Activated T-helper 1 cell treated with anti-CD3 and anti-CD28 coated beads, Interleukin-2, amount 50 U/mL, for 16 hours (primary cell): ENCODE measurements at regions not wholly inside any gene's neighbourhood (a gene's known extent, or its start where the extent isn't known, plus 50 kb on each side); places are given as distances from the start of the nearest gene placed in this dataset.

ENCODE experiments used
- DNase-seq, 2 donors: peaks; one replicate each; pipeline ENCODE4 v3.0.0-alpha.2; 2020; ENCODE audit warnings: low read depth in 1 of 2, low spot score in 1 of 2

DNA sequence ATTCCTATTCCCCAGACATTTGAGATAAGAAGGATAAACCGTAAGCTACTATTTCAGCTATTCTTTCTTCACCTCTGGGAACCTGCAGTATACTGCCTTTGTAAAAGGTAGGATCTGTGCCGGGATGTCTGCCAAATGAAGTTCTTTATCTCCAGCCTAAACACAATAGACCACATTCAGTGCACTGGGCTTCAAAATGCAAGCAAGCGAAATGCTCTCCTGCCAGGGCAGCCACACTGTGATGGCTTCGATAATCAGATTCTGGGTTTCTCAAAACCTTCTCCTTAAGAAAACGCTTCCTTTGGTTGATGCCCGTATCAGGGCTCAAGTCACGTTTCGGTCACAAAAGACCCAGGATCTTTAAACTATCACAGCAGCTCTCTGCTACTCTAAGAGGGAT is 299.5 kb upstream of the B3GAT1 start:
- DNase-seq, result no peak

DNA sequence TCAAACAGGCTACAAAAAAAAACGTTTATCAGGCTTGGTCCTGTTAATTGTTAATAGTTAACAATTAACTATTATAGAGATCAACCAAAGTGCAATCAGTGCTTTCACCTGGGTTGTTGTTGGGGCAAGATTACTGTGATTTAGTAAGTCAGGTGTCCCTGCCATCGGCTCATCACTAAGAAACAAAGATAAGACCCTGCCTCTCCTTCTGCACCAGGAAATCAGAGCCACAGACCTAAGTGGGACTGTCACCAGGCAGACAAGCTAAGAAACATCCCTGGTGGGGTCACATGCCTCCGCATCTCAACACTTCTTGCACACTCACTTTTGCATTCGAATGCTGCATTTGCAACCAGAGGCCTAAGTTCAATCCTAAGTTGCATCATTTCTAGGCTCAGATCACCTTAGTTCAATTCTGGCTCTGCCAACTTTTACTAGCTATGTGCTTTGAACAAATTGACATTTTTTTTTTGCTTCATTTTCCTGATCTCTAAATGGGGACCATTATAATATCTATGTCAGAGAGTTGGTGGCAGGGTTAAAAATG is 298.9 kb upstream of the B3GAT1 start:
- DNase-seq, result no peak

DNA sequence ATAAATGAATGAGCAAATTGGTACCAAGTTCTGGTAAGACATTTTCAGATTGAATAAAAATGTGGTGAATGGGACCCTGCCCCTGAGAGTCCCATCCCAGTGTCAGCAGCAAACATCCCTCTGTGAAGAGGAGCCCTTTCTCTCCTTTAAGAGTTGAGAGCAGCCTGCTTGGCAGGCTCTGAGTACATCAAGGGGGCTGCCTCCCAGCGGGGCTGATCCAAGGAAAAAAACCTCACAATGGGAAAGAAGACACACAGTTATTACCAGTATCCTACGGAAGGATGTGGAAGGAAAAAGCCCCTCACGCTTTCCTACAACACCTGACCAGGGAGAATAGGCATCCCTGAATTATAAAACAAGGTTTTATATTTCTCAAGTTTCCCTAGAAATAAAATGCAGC is 293.8 kb upstream of the B3GAT1 start:
- DNase-seq, result no peak

DNA sequence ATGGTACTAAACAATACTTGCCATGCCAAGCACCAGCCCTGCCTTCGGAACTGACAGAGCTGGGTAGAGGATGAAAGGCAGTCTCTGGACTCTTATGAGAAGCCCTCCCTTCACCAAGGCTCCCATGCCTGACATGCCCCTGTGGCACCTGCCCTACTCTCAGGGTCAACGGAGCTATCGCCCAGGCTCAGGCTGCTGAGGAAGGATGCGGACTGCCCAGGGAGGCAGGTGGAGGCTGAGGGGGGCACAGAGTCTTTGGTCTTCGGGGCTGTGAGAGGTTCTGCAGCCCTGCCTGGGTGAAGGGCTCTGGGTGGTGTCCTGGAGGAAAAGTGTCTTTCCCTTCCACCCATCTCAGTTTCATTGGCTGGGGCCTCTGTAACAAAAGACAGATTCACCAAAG is 290.8 kb upstream of the B3GAT1 start:
- DNase-seq, result no peak

DNA sequence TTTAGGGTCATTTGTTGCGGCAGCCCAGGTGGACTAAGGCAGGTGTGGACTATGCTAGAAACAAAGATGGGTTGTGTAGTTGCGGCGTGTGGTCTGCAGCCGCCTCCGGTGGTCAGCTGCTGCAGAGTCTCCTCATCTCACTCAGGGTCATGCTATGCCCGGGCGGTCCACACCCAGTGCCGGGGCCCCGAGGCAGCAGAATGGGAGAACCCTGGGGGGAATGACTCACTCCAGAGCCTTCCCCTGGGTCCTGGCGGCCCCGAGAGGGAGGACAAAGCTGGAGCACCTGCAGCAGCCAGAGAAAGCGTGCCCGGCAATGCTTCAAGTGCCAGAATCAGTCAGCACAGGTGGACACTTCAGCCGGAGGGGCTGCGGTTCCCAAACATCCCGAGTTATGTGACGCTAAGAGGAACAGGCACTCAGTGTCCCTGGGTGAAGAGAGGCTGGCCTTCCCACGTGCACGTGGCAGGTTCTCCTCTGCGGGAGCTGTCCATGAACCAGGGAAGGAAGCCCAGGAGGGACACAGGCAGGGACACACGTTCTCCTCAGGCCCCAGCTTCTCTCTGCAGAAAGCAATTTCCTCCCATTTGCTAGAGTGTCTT is 289.6 kb upstream of the B3GAT1 start:
- no peak for DNase-seq

DNA sequence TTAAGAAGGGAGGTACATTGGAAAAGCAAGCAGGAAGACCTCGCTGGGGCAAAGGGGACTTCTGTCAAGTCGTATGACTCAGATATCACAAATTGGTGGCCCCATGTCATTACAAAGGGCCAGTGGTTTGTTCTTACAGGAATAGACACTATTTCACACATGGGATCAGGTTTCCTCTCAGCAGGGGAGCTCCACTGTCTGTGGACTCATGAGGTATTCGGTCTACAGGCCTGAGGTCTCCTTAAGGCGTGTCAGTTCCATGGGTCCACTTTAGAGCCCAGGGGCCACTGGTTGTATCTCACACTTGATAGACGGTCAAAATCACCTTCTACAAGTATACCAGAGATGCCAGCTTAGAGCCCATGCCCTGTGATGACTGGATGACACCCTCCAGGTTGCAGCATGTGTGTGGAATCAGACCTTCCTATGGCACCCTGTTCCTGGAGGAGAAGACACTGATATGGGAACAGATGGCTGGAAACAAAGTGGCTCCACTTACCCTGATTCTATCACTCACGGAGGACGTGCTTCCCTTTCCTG is 288.1 kb upstream of the B3GAT1 start:
- no peak for DNase-seq

DNA sequence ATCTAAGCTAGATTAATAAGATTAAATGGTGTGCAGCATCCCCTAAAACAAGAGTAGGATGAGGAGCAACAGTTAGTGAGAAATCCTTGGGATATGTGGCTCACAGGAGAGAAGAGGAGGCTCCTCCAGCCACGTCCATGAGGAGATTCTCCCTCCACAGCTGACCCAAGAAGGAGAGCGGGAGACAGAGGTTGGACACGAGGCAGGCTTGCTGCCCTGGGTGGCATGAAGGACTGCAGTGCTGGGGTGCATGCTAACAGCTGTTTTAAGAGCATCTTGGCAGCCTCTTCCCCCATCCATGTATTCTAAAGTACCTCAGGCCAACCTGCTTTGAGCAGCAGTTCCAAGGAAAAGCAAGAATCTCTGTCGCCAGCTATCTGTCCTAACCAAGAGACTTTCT is 284.4 kb upstream of the B3GAT1 start:
- DNase-seq, result no peak

DNA sequence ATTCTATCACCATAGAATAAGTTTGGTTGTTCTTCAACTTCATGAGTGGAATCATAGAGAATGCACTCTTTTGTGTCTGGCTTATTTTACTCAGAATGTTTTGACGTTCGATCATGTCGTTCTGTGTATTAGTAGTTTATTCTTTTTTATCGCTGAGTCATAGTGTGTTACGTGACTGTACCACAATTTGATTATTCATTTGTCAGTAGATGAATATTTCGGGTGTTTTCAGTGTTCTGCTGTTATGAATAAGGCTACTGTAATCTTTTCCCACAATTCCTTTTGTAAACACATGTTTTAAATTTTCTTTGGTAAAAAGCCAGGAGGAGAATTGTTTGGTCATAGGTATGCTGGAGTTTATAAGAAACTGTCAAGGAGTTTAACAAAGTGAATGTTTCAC is 279.9 kb upstream of the B3GAT1 start:
- no peak for DNase-seq

DNA sequence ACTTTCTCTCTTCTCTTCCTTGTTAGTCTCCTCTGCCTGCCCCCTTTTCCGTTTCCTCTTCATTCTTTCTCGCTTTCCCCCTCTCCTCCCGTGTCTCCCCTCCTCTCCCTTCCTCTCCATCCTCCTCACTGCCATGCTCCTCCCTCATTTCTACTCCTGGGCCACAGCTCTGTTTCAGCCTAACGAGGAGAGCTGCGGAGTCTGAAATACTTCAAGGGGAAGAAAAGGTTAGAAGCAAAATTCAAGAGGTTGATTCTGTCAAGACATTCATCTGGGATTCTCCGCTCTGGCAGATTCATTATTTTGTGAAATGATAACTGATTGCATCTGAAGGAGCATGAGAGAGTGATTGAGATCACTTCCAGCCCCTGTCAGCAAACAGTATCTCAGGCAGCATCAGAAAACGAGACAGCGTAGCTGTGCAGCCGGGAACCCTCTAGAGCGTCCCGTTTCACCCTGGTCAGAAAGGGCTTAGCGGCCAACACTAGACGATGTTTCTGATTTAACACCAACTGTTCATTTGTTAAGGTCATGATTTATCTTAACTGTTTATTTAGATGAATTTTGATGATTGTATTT is 279.3 kb upstream of the B3GAT1 start:
- no peak for DNase-seq

DNA sequence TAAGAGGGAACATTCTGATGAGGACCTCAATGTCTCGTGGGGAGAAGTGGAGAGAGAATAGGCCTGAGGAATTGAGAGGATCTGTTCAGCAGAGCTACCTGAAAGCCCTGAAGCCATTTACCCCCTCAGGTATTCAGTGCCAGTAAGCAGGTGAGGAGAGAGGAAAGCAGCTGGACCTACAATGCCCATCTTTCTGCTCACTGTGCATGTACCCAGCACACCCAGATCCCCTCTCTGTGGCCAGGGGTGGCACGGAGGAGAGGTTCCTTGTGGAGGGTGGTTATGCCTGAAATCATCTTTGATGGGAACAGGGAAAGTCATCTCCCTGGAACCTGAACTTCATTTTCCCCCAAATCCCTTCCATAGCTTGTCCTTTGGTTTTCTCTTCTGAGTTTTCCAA is 277.8 kb upstream of the B3GAT1 start:
- no peak for DNase-seq

DNA sequence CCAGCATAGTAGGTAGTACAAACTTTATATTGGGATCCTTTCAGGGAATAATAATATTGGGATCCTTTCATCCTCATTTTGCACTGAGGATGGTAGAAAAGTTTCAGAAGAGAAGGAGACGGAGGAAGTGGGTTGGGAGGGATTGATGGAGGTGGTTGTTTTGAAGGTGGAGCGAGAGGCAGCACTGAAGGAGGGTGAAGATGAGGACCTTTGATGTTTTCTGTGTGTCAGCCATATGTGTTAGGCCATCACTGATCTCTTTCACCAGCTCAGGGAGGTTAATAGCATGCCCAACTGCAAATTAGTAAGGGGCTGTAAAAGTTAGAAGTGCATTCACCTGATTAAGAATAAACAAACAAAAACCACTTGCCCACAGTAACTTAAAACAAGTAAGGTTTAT is 275.5 kb upstream of the B3GAT1 start:
- no peak for DNase-seq

DNA sequence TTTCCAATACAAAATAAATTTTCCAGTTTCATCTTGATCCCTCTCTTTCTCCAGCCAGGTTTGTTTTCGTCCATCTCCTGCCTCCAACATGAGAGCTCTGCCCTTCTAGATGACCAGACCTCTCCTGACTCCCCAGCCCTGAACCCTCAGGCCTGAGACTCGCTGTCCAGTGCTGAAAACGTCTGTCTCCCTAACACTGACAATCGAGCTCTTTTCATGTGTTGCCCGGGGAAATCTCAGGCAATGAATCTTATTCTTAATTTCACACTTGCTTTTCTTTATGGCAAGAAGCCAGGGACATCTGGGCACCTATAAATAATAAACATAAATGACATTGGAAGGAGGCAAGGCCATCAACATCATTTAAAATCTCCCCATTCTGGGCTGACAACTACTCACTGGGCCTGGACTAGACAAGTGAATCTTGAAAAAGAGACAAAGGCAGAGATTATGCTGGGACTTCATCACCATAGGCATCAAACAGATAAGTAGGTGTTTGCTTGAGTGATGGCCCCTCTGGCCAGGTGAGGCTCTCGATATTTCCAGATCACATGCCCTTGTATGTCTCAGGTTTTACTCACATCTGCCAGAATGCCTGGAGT is 274.5 kb upstream of the B3GAT1 start:
- no peak for DNase-seq

DNA sequence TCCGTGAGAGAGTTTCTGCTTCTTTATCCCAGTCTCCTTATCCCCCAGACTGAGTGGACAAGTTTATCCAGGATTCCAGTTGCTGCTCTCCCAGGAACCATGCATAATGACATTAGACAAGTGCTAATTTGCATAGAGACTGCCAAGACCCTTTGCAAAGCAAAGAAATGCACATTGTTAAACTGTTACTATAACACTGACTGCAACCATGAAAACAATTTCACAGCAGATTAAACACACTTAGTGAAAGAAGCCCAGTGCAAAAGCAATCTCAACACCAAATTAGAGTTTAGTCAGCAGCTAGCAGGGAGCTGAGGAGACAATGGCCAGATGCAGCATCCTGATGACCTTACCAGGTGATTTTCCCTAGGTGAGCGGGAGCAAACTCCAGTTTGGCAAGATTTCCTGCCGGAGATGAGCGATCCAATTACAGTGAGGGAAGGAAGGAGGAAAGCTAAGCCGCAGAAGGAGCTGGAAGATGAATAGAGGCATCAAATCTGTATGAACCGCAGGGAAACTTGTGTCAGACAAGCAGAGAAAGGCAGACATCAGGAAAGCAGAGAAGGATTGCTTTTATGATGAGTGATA is 273.8 kb upstream of the B3GAT1 start:
- no peak for DNase-seq

DNA sequence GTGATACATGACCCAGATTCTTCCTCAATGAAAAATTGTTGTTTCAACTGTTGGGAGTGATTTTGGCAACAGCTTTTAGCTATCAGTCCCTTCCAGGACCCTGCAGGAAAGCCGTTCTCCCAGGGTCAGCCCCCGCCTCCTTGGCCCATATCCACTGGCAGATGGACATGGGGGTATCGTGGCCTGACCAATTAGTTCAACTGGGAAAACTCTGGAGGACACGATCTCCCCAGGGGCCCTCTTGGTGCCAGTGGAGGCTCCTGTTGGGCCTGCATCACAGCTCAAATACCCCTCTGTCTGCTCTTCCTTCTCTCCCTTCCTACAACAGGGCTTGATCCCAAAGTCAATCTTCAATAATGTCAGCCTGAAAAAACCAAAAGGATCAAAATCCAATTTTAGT is 272.5 kb upstream of the B3GAT1 start:
- DNase-seq, result no peak

DNA sequence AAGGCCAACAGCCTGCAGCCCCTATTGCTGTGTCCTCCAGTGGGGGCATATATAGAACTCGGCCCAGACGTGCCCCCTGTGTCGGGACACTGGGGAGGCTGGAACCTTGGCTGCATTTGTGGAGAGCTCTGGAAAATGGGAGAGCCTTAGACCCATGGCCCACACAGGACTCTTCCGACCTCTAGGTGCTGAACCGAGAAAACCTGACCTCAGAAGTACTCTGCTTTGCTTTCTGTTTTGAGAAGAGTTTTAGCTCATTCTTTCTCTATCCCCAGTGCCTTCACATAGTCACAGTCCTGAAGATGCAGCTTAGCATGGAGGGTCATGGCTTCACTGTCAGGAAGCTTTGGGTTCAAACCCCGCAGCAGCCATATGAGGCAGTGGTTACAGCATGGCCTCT is 271.8 kb upstream of the B3GAT1 start:
- DNase-seq, result no peak

DNA sequence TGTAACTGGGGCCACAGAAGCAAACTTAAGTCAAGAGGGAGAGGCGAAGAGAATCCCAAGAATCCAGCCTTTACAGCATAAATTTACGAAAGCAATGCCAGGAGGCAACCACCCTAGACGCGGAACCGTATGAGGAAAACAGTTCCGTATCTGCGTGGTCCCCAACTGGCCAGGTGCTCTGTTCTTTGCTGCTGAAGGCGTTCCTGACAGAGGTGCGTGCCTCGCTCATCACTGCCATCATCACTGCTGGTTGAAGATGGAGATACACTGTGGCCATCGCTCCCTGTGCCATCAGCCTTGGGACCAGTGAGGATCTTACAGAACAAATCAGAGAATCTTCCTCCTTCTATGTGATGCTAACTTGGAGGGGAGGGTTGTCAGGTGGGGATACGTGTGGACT is 270.5 kb upstream of the B3GAT1 start:
- DNase-seq, result no peak

DNA sequence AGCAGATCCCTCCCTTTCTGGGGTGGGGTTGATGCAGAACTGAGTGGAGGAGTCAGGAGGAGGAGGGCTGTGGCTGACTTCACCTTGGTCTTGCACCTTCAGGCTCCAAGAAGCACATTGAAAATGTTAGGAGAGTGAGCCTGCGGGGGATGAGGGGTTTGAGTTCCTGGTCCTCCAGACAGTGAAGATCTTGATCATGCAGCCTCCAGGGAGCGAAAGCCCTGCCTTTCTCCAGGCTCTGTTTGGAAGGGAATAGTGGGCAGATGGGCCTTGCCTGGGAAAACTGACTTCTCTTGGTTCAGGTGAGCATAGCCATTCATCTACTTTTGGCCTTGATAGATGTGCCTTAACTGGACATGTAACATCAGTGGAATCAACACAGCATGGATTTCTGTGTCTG is 267.6 kb upstream of the B3GAT1 start:
- DNase-seq, result no peak

DNA sequence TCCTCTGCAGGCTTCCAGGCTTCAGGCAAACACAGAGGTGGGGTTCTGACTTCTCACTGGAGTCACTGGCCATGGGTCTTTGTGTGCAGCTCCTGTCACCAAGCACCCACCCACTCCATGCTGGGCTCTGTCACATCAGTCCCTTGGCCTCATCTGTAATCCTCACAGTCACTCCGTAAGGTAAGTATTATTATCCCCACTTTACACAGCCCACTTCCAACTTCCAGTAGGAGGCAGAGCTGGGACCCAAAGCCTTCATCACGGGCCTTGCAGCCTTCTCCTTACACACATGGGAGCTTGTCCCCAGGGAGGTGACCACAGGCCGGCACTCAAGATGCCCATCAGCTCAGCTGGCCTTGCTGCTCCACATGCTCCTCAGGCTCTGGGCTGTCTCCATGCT is 266.7 kb upstream of the B3GAT1 start:
- DNase-seq, result no peak

DNA sequence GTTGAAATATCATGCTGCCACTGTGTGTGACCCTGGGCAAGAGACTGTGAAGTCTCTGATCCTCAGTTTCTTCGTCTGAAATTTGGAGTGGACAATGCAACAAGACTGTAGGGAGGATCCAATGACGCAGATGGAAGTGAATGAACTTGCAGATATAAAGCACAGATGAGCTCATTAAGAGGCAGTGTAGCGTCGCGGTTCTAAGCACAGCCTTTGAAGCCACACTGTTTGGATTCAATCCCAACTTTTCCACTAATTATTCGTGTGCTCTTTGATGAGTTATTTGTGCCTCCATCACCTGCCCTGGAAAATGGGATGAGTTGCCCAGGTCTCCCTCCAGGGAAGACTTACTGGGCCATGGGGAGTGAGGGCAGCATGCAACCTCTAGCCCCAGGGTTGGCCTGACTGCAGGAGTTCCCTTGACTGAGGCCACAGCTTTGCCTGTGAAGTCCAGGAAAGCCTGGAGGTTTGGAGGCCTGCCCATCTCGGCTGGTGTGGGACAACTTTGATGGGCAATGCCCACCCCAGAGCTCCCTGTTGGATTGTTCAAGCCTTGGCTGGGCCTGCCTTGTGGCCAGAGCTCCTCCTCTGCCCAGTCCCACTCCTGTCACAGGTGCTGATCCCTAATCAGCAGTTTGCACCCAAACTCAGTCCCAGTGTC is 266.0 kb upstream of the B3GAT1 start:
- DNase-seq, result no peak

DNA sequence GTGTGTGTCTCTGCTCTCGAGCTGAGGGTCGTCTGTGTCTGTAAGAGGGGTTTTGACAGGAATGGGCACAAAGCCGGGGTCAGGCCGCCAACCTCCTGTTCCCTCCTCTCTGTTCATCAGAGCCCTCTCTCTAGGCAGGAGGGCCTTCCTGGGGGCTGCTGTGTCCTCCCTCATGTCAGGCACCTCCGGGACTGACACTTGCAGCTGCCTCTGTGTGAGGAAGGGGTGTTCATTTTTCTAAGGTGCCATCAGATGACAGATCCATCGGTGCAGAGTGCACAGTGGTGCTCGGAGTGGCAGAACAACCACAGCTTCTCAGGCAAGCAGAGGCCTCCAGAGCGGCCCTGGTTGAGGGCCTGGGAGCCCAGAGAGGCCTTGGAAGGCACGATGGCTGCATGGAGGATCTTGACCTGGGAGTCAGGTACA is 265.4 kb upstream of the B3GAT1 start:
- DNase-seq, result no peak

DNA sequence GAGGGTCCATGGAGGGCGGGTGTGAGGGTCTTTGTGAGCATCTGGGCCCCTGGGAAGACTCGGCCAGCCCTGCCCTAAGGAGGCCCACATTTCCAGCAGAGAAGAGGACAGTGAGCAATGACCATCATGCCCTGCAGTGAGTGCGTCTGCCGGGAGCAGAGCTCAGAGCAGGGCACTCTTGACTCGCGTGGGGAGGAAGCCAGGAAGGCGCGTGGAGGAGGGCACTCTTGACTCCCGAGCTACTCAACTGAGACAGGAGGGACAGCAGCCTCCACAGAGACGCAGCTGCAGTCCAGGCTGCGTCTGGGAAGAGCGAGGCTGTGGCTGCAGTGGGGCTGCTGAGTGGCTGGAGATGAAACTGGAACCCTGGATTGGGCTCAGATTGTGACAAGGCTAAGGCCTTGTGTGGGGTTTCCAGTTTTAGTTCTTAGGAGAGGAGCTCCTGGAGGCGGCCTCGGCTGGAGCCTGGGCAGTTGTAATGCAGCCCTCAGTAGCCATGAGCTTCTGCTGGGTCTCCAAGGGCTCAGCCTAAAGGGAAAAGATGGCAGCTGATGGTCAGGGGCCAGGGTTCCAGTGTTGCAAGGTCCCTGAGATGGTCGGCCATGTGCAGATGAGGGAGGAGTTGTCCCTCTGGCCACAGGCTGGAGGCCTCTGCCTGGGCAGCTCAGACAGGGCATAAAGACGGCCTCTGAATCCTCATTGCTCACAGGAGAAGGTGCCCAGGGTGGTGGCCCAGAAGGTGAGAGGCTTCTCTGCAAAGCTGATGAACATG is 264.7 kb upstream of the B3GAT1 start:
- DNase-seq, result no peak
